SK-N-MC (cell line): ENCODE measurements at regions not wholly inside any gene's neighbourhood (a gene's known extent, or its start where the extent isn't known, plus 50 kb on each side); places are given as distances from the start of the nearest gene placed in this dataset.

Source experiments
- DNase-seq: peaks from one replicate; pipeline ENCODE4 v3.0.0-alpha.2; 2011; ENCODE audit warnings: low read depth, low spot score
- H3K27ac ChIP-seq: fragments of 200-600 bp; sonication (generic); 2 replicates; pipeline ENCODE4 v1.5.1; 2016; ENCODE audit warnings: mixed run types
- H3K36me3 ChIP-seq: fragments of 200-600 bp; sonication (generic); 2 replicates; pipeline ENCODE4 v1.6.1; 2017; ENCODE audit warnings: antibody characterized with exemption, low read length, mixed read lengths; ENCODE audit not compliant: insufficient read depth
- H3K4me3 ChIP-seq: fragments of 200-600 bp; sonication (generic); 2 replicates; pipeline ENCODE4 v1.5.1; 2016
- H3K9ac ChIP-seq: fragments of 200-600 bp; sonication (generic); 2 replicates; pipeline ENCODE4 v1.8.0; 2017; ENCODE audit warnings: mixed run types, mixed read lengths; ENCODE audit not compliant: insufficient read length
- H3K9me3 ChIP-seq: fragments of 200-600 bp; sonication (generic); 2 replicates; pipeline ENCODE4 v1.6.1; 2017; ENCODE audit warnings: low read depth, mild to moderate bottlenecking, antibody characterized with exemption, low read length, moderate library complexity, mixed read lengths
- EZH2 ChIP-seq: fragments of 200-600 bp; sonication (generic); IDR thresholded peaks from one replicate; pipeline ENCODE4 v1.6.1; 2017; ENCODE audit warnings: antibody characterized with exemption
- FOXP2 ChIP-seq: optimal IDR thresholded peaks from 2 replicates; pipeline ENCODE3; 2011; ENCODE audit warnings: mild to moderate bottlenecking, moderate library complexity; ENCODE audit not compliant: insufficient read depth; ENCODE audit errors: extremely low read length, control extremely low read depth
- POLR2AphosphoS5 ChIP-seq: IDR thresholded peaks from 2 replicates; pipeline ENCODE4 v1.6.1; 2012; ENCODE audit warnings: mild to moderate bottlenecking, low read depth, low read length, borderline replicate concordance

- Histone ChIP-seq H3K9ac (no peak overlapping the region), H3K4me3 (peak overlapping the region; percentile 52), H3K36me3 (no peaks in the 10 kb centered on the region), H3K27ac (peak overlapping the region; percentile 57; the same call in 1 of the 2 replicates), H3K9me3 (no peaks in the 10 kb centered on the region)
- TF ChIP-seq FOXP2 (no peak), EZH2 (no peak), POLR2AphosphoS5 (no peak)
- DNase-seq = peak; percentile 66
Measured at GRCh38 chr3:90032980-90033641, 925.7 kb downstream of the EPHA3 start.

GRCh38 chr3:90034038-90034437, 926.6 kb downstream of the EPHA3 start:
- TF ChIP-seq FOXP2 = no peak
- TF ChIP-seq EZH2 = no peak
- no peak for TF ChIP-seq POLR2AphosphoS5
- no peak for DNase-seq
- H3K9ac ChIP-seq = peak overlapping the region; percentile 9
- peak overlapping the region; percentile 57; the same call in 1 of the 2 replicates for H3K27ac ChIP-seq
- no peaks in the 10 kb centered on the region for H3K36me3 ChIP-seq
- H3K9me3 ChIP-seq = no peaks in the 10 kb centered on the region
- peak overlapping the region; percentile 52 for H3K4me3 ChIP-seq

- H3K9ac ChIP-seq = no peak overlapping the region
- no peak for DNase-seq
- no peak overlapping the region for H3K4me3 ChIP-seq
- H3K36me3 ChIP-seq = no peaks in the 10 kb centered on the region
- H3K9me3 ChIP-seq = no peaks in the 10 kb centered on the region
- TF ChIP-seq POLR2AphosphoS5 = no peak
- TF ChIP-seq EZH2 = no peak
- TF ChIP-seq FOXP2 = no peak
- no peak overlapping the region for H3K27ac ChIP-seq
Measured at GRCh38 chr3:90035643-90036042, 928.2 kb downstream of the EPHA3 start.

GRCh38 chr3:90036939-90037469, 929.6 kb downstream of the EPHA3 start:
- no peak overlapping the region for H3K9ac ChIP-seq
- no peaks in the 10 kb centered on the region for H3K9me3 ChIP-seq
- H3K36me3 ChIP-seq = no peaks in the 10 kb centered on the region
- no peak overlapping the region for H3K4me3 ChIP-seq
- no peak for DNase-seq
- TF ChIP-seq FOXP2 = no peak
- no peak for TF ChIP-seq POLR2AphosphoS5
- no peak for TF ChIP-seq EZH2
- H3K27ac ChIP-seq = no peak overlapping the region

- H3K36me3 ChIP-seq = no peaks in the 10 kb centered on the region
- H3K9me3 ChIP-seq = no peaks in the 10 kb centered on the region
- no peak for DNase-seq
- TF ChIP-seq EZH2 (no peak), FOXP2 (no peak), POLR2AphosphoS5 (no peak)
- H3K27ac ChIP-seq = no peak overlapping the region
- no peak overlapping the region for H3K4me3 ChIP-seq
- no peak overlapping the region for H3K9ac ChIP-seq
Measured at GRCh38 chr3:90039994-90040393, 932.6 kb downstream of the EPHA3 start.

- no peak for DNase-seq
- no peak overlapping the region for H3K27ac ChIP-seq
- no peak overlapping the region for H3K9ac ChIP-seq
- H3K9me3 ChIP-seq = no peaks in the 10 kb centered on the region
- TF ChIP-seq POLR2AphosphoS5 = no peak
- TF ChIP-seq EZH2 = no peak
- TF ChIP-seq FOXP2 = no peak
- no peaks in the 10 kb centered on the region for H3K36me3 ChIP-seq
- no peak overlapping the region for H3K4me3 ChIP-seq
Measured at GRCh38 chr3:90040554-90040953, 933.1 kb downstream of the EPHA3 start.

- H3K27ac ChIP-seq = no peak overlapping the region
- H3K9ac ChIP-seq = no peak overlapping the region
- H3K36me3 ChIP-seq = no peaks in the 10 kb centered on the region
- no peaks in the 10 kb centered on the region for H3K9me3 ChIP-seq
- DNase-seq = no peak
- TF ChIP-seq POLR2AphosphoS5 (no peak), FOXP2 (no peak)
- H3K4me3 ChIP-seq = no peak overlapping the region
Measured at GRCh38 chr3:90041995-90042394, 934.6 kb downstream of the EPHA3 start.

GRCh38 chr3:90043287-90043686, 935.9 kb downstream of the EPHA3 start:
- H3K36me3 ChIP-seq = no peaks in the 10 kb centered on the region
- no peaks in the 10 kb centered on the region for H3K9me3 ChIP-seq
- H3K27ac ChIP-seq = no peak overlapping the region
- no peak overlapping the region for H3K4me3 ChIP-seq
- TF ChIP-seq EZH2 (no peak), POLR2AphosphoS5 (no peak), FOXP2 (no peak)
- no peak overlapping the region for H3K9ac ChIP-seq
- DNase-seq = no peak
